ENCODE measurements at regions not wholly inside any gene's neighbourhood (a gene's known extent, or its start where the extent isn't known, plus 50 kb on each side); places are given as distances from the start of the nearest gene placed in this dataset.
"Not testable (repeated sequence)": the region's sequence is repeated elsewhere in the genome, so short reads cannot be mapped to it uniquely, and the experiment has no call there.

DNA sequence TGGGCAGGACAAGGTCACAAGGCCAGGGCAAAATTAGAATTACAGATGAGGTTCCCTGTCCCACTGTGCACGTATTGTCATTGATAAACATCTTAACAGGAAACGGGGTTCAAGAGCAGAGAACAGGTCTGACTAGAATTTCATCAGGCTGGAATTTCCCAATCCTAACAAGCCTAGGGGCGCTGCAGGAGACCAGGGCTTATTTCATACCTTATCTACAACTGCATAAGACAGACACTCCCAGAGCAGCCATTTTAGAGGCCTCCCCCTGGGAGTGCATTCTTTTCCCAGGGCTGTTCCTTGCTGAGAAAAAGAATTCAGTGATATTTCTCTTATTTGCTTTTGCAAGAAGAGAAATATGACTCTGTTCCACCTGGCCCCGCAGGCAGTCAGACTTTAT is 244.8 kb downstream of the DAD1 start:
- TF ChIP-seq, protein P1, sequence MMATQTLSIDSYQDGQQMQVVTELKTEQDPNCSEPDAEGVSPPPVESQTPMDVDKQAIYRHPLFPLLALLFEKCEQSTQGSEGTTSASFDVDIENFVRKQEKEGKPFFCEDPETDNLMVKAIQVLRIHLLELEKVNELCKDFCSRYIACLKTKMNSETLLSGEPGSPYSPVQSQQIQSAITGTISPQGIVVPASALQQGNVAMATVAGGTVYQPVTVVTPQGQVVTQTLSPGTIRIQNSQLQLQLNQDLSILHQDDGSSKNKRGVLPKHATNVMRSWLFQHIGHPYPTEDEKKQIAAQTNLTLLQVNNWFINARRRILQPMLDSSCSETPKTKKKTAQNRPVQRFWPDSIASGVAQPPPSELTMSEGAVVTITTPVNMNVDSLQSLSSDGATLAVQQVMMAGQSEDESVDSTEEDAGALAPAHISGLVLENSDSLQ (IDR thresholded peaks at IDR 0.05), result not testable (repeated sequence)
- not testable (repeated sequence) for TF ChIP-seq FOXM1 (IDR thresholded peaks at IDR 0.05; ENCODE audit: borderline replicate concordance); SUZ12 (IDR thresholded peaks at IDR 0.05); CTBP1 (IDR thresholded peaks at IDR 0.05; ENCODE audit: borderline replicate concordance); BHLHE40 (IDR thresholded peaks at IDR 0.05; ENCODE audit: borderline replicate concordance); ELF4 (IDR thresholded peaks at IDR 0.05)

All from HEK293T (cell line).